ENCODE measurements at regions not wholly inside any gene's neighbourhood (a gene's known extent, or its start where the extent isn't known, plus 50 kb on each side); places are given as distances from the start of the nearest gene placed in this dataset.

GRCh38 chr1:82874041-82874440, 1073.3 kb downstream of the ADGRL2 start:
- TF ChIP-seq CTCF (IDR thresholded peaks at IDR 0.05) (no peak), POLR2AphosphoS5 (IDR thresholded peaks at IDR 0.05) (no peak), POLR2A (IDR thresholded peaks at IDR 0.05) (no peak)
